Lower lobe of right lung (tissue), 2 donors: ENCODE measurements at regions not wholly inside any gene's neighbourhood (a gene's known extent, or its start where the extent isn't known, plus 50 kb on each side); places are given as distances from the start of the nearest gene placed in this dataset.

ENCODE experiments used
- ATAC-seq, 2 donors: fragments of 200-7000 bp; cut with Tn5 transposase; one replicate each; pipeline ENCODE4 v1.9.1; 2020 to 2022; ENCODE audit warnings: mild to moderate bottlenecking in 2 of 2, moderate library complexity in 2 of 2
- DNase-seq: peaks from one replicate; pipeline ENCODE4 v3.0.0-alpha.2; 2020
- H3K27ac ChIP-seq: fragments of 200-600 bp; one replicate; pipeline ENCODE4 v1.8.0; 2022
- H3K27me3 ChIP-seq: fragments of 200-600 bp; one replicate; pipeline ENCODE4 v1.8.0; 2022; ENCODE audit warnings: low read depth
- H3K36me3 ChIP-seq: fragments of 200-600 bp; one replicate; pipeline ENCODE4 v1.8.0; 2022; ENCODE audit warnings: mild to moderate bottlenecking
- H3K4me1 ChIP-seq: fragments of 200-600 bp; one replicate; pipeline ENCODE4 v1.8.0; 2022
- H3K4me3 ChIP-seq: fragments of 200-600 bp; one replicate; pipeline ENCODE4 v1.8.0; 2022; ENCODE audit warnings: mild to moderate bottlenecking
- H3K9me3 ChIP-seq: fragments of 200-600 bp; one replicate; pipeline ENCODE4 v1.8.0; 2022
- intact Hi-C: fragments of 100-400 bp; cut with DNase I; formaldehyde crosslinking; loops from one replicate; pipeline ENCODE4 v1.11.0; 2022
- TF ChIP-seq, protein P1 (sequence below): fragments of 200-600 bp; IDR thresholded peaks from one replicate; pipeline ENCODE4 v1.8.0; 2022; ENCODE audit warnings: antibody characterized with exemption, mild to moderate bottlenecking
- donor health status: DM: no; HTN: yes; CAD: no; lungs with severe emphysema.

DNA sequence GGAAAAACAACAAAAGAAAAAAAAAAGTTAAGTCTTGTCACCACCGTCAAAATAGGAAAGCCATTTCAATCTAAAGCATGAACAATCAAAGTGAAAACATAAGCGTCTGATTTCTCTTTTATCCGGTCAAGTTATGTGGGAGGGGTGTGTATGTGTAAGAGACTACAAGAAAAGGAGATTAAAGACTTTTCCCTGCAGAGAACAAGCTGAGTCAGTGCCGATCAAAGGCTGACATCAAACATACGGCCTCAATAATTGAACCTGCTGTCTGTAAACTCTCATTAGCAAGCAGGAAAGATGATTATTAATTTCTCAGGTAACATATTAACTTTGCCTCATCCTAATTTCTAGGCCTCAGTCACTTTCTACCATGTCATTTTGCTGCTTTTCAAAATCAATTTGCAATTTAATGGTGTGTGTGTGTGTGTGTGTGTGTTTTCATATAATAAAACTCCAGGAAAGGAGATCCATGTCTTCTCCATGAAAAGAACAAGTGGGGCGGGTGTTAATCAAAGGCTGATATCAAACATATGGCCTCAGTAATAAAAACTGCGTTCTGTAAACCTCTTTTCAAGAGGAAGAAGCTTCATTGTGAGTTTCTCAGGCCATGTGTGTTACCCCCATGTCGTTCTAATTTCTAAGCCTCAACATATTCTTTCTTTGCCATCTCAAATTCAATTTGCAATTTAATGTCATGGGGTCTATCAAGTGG, 649.1 kb upstream of the SORCS1 start:
- Histone ChIP-seq H3K36me3 (no peaks in the 10 kb centered on the region), H3K27me3 (no peaks in the 10 kb centered on the region), H3K9me3 (no peaks in the 10 kb centered on the region), H3K4me1 (no peaks in the 10 kb centered on the region), H3K27ac (no peak overlapping the region), H3K4me3 (no peak overlapping the region)
- DNase-seq (no peak), ATAC-seq (no peak)
- TF ChIP-seq, protein P1, sequence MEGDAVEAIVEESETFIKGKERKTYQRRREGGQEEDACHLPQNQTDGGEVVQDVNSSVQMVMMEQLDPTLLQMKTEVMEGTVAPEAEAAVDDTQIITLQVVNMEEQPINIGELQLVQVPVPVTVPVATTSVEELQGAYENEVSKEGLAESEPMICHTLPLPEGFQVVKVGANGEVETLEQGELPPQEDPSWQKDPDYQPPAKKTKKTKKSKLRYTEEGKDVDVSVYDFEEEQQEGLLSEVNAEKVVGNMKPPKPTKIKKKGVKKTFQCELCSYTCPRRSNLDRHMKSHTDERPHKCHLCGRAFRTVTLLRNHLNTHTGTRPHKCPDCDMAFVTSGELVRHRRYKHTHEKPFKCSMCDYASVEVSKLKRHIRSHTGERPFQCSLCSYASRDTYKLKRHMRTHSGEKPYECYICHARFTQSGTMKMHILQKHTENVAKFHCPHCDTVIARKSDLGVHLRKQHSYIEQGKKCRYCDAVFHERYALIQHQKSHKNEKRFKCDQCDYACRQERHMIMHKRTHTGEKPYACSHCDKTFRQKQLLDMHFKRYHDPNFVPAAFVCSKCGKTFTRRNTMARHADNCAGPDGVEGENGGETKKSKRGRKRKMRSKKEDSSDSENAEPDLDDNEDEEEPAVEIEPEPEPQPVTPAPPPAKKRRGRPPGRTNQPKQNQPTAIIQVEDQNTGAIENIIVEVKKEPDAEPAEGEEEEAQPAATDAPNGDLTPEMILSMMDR, result no peak
- intact Hi-C loops, result no loop called here

DNA sequence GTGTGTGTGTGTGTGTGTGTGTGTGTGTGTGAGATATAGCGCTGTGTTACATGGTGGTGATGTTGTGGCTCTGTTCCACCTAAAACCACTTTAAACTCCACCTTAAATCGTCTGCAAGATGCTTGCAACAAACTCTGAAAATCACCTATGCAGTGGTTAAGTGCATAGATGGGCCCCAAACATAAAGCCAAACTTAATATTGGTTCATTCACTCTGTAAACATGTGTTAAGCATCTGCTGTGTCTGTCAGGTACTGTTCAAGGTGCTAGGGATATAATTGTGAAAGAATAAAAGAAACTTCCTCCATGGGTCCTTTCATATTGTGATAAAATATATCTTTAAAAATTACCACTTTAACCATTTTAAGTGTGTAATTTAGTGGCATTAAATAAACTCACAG, 645.4 kb upstream of the SORCS1 start:
- Histone ChIP-seq H3K27ac (no peak overlapping the region), H3K4me1 (no peaks in the 10 kb centered on the region), H3K4me3 (no peak overlapping the region), H3K9me3 (no peaks in the 10 kb centered on the region), H3K36me3 (no peaks in the 10 kb centered on the region), H3K27me3 (no peaks in the 10 kb centered on the region)
- intact Hi-C loops, result no loop called here
- TF ChIP-seq, protein P1, result no peak
- no peak for DNase-seq
- no peak for ATAC-seq

DNA sequence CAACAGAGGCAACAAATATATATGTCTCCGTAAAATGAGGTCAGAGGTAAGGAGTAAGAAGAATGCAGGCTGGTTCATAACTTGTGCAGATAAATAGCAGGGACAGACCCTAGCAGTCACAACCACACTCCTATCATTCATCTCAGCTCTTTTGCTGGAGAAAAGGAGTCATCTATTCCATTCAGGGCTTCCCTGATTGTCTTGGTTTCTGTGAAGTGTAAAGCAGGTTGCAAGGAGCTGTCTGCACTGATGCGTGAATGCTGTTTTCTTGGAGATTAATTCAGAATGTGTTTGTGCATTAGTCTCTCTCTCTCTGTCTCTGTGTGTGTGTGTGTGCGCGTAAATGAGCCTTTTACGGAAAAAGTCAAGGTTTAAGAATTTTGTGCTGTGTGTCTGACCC, 643.3 kb upstream of the SORCS1 start:
- Histone ChIP-seq H3K4me3 (no peak overlapping the region), H3K4me1 (no peaks in the 10 kb centered on the region), H3K9me3 (no peaks in the 10 kb centered on the region), H3K27me3 (no peaks in the 10 kb centered on the region), H3K36me3 (no peaks in the 10 kb centered on the region), H3K27ac (no peak overlapping the region)
- intact Hi-C loops, result no loop called here
- no peak for DNase-seq
- ATAC-seq, result no peak
- TF ChIP-seq, protein P1, result no peak

DNA sequence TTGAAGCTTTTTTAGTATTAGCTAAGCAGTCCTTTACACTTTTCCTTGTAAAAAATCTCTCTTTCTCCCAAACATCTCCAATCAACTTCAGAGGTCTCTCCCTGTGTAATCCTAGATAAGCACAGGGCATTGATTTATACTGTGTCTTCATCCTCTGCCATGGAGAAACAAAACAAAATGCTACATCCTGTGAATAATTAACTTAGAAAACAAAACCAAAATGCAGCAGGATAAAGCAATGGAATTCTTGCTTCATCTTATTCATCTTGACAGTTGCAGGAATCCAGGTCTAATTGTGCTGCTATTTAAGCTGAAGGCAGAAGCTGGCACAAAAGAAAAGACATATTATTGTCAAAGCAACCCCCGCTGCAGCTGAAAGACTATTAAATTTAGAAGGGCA, 641.5 kb upstream of the SORCS1 start:
- TF ChIP-seq, protein P1, result no peak
- DNase-seq, result no peak

DNA sequence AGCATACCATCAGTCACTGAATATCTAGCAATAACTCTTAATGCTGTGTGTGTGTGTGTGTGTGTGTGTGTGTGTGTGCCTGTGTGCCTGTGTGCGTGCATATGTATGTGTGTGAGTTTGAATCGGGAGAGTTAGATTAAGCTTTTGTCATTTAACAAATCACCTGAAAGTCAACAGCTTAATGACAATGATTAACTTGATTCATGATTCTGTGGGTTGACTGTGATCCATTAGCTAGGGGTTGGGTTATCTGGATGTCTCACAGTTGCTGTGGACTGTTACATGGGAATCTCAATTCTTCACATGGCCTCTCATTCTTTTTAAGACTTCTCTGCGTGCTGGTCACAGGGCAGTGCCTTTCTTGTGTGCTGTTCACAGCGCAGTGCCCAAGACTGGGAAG, 639.0 kb upstream of the SORCS1 start:
- ATAC-seq (no peak), DNase-seq (no peak)
- Histone ChIP-seq H3K4me1 (no peaks in the 10 kb centered on the region), H3K27ac (no peak overlapping the region), H3K36me3 (no peaks in the 10 kb centered on the region), H3K27me3 (no peaks in the 10 kb centered on the region), H3K4me3 (no peak overlapping the region), H3K9me3 (no peaks in the 10 kb centered on the region)
- TF ChIP-seq, protein P1, result no peak
- intact Hi-C loops, result no loop called here

More for the DNA sequence above, 641.5 kb upstream of the SORCS1 start:
- Histone ChIP-seq H3K27ac (no peak overlapping the region), H3K36me3 (no peaks in the 10 kb centered on the region), H3K9me3 (no peaks in the 10 kb centered on the region), H3K4me1 (no peaks in the 10 kb centered on the region), H3K4me3 (no peak overlapping the region), H3K27me3 (no peaks in the 10 kb centered on the region)
- intact Hi-C loops, result no loop called here
- no peak for ATAC-seq
